OCI-LY3 (cell line): ENCODE measurements at regions not wholly inside any gene's neighbourhood (a gene's known extent, or its start where the extent isn't known, plus 50 kb on each side); places are given as distances from the start of the nearest gene placed in this dataset.

Experiments used
- H2AFZ ChIP-seq: fragments of 200-600, 300-600 bp; shearing (Covaris generic); 2 replicates; pipeline ENCODE4 v1.6.0; 2014; ENCODE audit warnings: antibody characterized with exemption, low read depth, low read length
- H3K27ac ChIP-seq: fragments of 200-600, 300-600 bp; sonication (generic); 2 replicates; pipeline ENCODE4 v1.5.1; 2014; ENCODE audit warnings: mild to moderate bottlenecking, low read length, moderate library complexity, mixed read lengths
- H3K27me3 ChIP-seq: fragments of 200-600, 300-600 bp; sonication (generic); 2 replicates; pipeline ENCODE4 v1.6.1; 2014; ENCODE audit warnings: low read depth, low read length, mixed read lengths
- H3K36me3 ChIP-seq: fragments of 200-600, 300-600 bp; sonication (generic); replicated peaks from 2 replicates; pipeline ENCODE3; 2014; ENCODE audit warnings: low read depth, low read length, mixed read lengths
- H3K4me1 ChIP-seq: fragments of 300-600, 200-600 bp; sonication (generic); 2 replicates; pipeline ENCODE4 v1.6.1; 2014; ENCODE audit warnings: low read length, mixed read lengths
- H3K4me2 ChIP-seq: fragments of 200-600, 300-600 bp; sonication (generic); 2 replicates; pipeline ENCODE4 v1.6.1; 2014; ENCODE audit warnings: low read length, mixed read lengths
- H3K4me3 ChIP-seq: fragments of 300-600, 200-600 bp; sonication (generic); 2 replicates; pipeline ENCODE4 v1.5.1; 2014; ENCODE audit warnings: antibody characterized with exemption, mild to moderate bottlenecking, low read length, moderate library complexity
- H3K79me2 ChIP-seq: fragments of 300-600, 200-600 bp; shearing (Covaris generic); 2 replicates; pipeline ENCODE4 v1.6.1; 2014; ENCODE audit warnings: mild to moderate bottlenecking, low read length, mixed read lengths
- H3K9ac ChIP-seq: fragments of 300-600, 200-600 bp; shearing (Covaris generic); 2 replicates; pipeline ENCODE4 v1.6.0; 2014; ENCODE audit warnings: mild to moderate bottlenecking, low read length, moderate library complexity
- H3K9me3 ChIP-seq: fragments of 200-600, 300-600 bp; shearing (Covaris generic); 2 replicates; pipeline ENCODE4 v1.6.1; 2014; ENCODE audit warnings: low read length, mixed read lengths; ENCODE audit not compliant: insufficient read depth
- H4K20me1 ChIP-seq: fragments of 200-600, 300-600 bp; sonication (generic); 2 replicates; pipeline ENCODE4 v1.6.1; 2016; ENCODE audit warnings: low read length, mixed read lengths; ENCODE audit not compliant: insufficient read depth
- CTCF ChIP-seq: fragments of 200-600, 300-600 bp; sonication (generic); IDR thresholded peaks from 2 replicates; pipeline ENCODE4 v1.5.1; 2014; ENCODE audit warnings: antibody characterized with exemption, low read length, low read depth
- EZH2phosphoT487 ChIP-seq: fragments of 200-600 bp; shearing (Covaris generic); IDR thresholded peaks from 2 replicates; pipeline ENCODE4 v1.6.1; 2018; ENCODE audit warnings: antibody characterized with exemption, mixed run types, low read depth

GRCh38 chr21:27024301-27024700 is 57.4 kb upstream of the ADAMTS5 start:
- Histone ChIP-seq H3K27me3 (no peaks in the 10 kb centered on the region), H3K4me1 (peaks cover 3% of the 10 kb centered on the region), H3K4me2 (no peak overlapping the region), H3K4me3 (no peak overlapping the region), H3K9me3 (no peaks in the 10 kb centered on the region), H3K36me3 (no peaks in the 10 kb centered on the region), H2AFZ (no peak overlapping the region), H3K9ac (no peak overlapping the region), H3K27ac (no peak overlapping the region), H4K20me1 (no peaks in the 10 kb centered on the region), H3K79me2 (no peaks in the 10 kb centered on the region)
- no peak for TF ChIP-seq CTCF
- no peak for TF ChIP-seq EZH2phosphoT487

- Histone ChIP-seq H3K9me3 (no peaks in the 10 kb centered on the region), H3K9ac (no peak overlapping the region), H3K27me3 (no peaks in the 10 kb centered on the region), H3K4me1 (peaks cover 14% of the 10 kb centered on the region), H3K36me3 (no peaks in the 10 kb centered on the region), H4K20me1 (no peaks in the 10 kb centered on the region), H3K4me3 (no peak overlapping the region), H3K4me2 (no peak overlapping the region), H3K79me2 (no peaks in the 10 kb centered on the region), H3K27ac (no peak overlapping the region), H2AFZ (no peak overlapping the region)
- TF ChIP-seq CTCF (no peak), EZH2phosphoT487 (no peak)
Observed at GRCh38 chr21:27023186-27023585, 56.3 kb upstream of the ADAMTS5 start.

GRCh38 chr21:27021801-27022200 is 54.9 kb upstream of the ADAMTS5 start:
- no peaks in the 10 kb centered on the region for H3K27me3 ChIP-seq
- TF ChIP-seq EZH2phosphoT487 (no peak), CTCF (no peak)
- H3K36me3 ChIP-seq: no peaks in the 10 kb centered on the region
- no peaks in the 10 kb centered on the region for H3K79me2 ChIP-seq
- no peak overlapping the region for H3K9ac ChIP-seq
- H3K4me3 ChIP-seq: no peak overlapping the region
- H2AFZ ChIP-seq: no peak overlapping the region
- H3K4me2 ChIP-seq: no peak overlapping the region
- peaks cover 25% of the 10 kb centered on the region for H3K4me1 ChIP-seq
- H4K20me1 ChIP-seq: no peaks in the 10 kb centered on the region
- H3K27ac ChIP-seq: no peak overlapping the region
- no peaks in the 10 kb centered on the region for H3K9me3 ChIP-seq

- Histone ChIP-seq H3K4me2 (no peak overlapping the region), H2AFZ (no peak overlapping the region), H3K9ac (no peak overlapping the region), H3K4me3 (no peak overlapping the region), H3K9me3 (no peaks in the 10 kb centered on the region), H3K27ac (no peak overlapping the region), H3K27me3 (no peaks in the 10 kb centered on the region), H4K20me1 (no peaks in the 10 kb centered on the region), H3K79me2 (no peaks in the 10 kb centered on the region), H3K36me3 (no peaks in the 10 kb centered on the region), H3K4me1 (peaks cover 25% of the 10 kb centered on the region)
- no peak for TF ChIP-seq EZH2phosphoT487
- no peak for TF ChIP-seq CTCF
Observed at GRCh38 chr21:27021046-27021445, 54.2 kb upstream of the ADAMTS5 start.
